Umbilical cord (tissue), 1 donor: ENCODE measurements at regions not wholly inside any gene's neighbourhood (a gene's known extent, or its start where the extent isn't known, plus 50 kb on each side); places are given as distances from the start of the nearest gene placed in this dataset.

ENCODE experiments used
- DNase-seq: peaks from one replicate; pipeline ENCODE4 v3.0.0-alpha.2; 2015; ENCODE audit warnings: low spot score

DNA sequence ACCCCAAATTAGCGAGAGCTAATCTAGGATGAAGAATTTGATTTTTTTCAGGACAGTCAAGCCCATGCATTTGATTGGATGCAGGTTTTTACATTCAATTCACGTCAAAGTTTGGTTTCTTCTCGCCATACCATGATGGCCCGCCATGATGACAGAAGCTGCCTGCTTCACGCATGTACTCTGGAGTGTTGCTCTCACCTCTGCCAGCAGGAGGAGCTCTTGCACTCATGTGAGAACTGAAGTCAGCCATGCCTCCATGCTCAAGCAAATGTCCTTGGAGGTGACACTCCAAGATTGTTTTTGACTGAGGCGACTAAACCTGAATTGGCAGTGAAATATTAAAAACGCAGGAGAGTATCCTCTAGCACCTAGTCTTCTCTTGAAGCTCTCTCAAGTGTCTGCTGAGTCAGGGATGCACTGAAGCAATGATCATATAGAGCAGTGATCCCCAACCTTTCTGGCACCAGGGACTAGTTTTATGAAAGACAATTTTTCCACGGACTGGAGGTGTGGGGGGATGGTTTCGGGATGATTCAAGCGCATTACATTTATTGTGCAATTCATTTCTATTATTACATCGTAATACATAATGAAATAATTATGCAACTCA lies 120.9 kb downstream of the SAMMSON start:
- peak; percentile 14 for DNase-seq

DNA sequence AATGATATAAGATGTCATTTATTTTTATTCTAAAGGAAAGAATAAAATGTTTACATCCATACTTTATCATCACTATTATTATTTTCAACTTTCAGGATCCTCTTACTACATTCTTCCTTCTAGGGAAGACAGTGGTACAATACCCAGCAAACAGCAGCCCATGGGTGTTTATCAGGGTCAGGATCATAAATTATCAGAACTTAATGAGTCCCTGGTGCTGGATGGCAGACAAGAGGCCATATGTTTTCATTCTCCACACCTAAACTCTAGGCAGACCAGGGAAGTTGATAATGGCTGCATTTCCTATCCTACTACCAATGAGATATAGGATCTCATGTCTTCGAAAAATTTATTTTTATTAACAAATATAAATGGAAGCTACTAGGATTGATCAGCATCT lies 127.7 kb downstream of the SAMMSON start:
- no peak for DNase-seq

DNA sequence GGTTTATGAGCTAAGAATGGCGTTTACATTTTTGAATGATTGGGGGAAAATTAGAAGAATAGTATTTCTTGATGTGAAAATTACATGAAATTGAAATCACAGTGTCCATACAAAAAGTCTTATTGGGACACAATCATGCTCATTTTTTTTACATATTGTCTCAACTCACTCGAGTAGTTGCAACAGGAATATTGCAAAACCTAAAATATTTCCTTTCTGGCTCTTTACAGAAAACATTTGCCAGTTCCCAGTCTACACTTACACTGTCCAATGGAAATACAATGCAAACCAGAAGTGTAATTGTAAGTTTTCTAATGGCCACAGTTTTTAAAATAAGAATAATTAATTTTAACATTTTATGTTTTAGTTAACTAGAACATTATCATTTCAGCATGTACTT lies 137.8 kb downstream of the SAMMSON start:
- no peak for DNase-seq

DNA sequence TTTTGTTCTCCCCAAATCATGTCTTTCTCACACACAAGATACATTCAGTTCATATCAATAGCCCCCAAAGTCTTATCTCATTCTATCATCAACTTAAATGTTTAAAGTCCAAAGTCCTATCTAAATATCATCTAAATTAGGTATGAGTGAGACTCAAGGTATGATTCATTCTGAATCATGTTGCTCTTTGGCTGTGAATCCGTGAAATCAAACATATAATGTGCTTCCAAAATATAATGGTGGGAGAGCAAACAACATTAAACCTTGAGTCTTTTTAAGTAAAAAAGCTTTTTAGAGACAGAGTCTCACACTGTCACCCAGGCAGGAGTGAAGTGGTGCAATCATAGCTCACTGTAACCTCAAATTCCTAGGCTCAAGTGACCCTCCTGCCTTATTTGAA lies 139.1 kb downstream of the SAMMSON start:
- DNase-seq = no peak
